H9 (cell line): ENCODE measurements at regions not wholly inside any gene's neighbourhood (a gene's known extent, or its start where the extent isn't known, plus 50 kb on each side); places are given as distances from the start of the nearest gene placed in this dataset.

Experiments
- DNase-seq: peaks from one replicate; pipeline ENCODE4 v3.0.0-alpha.2; 2017
- H2AFZ ChIP-seq: one replicate; pipeline ENCODE4 v1.6.1; 2013; ENCODE audit warnings: mild to moderate bottlenecking, low read length, control low read depth, moderate library complexity
- H2AK5ac ChIP-seq: 2 replicates; pipeline ENCODE4 v1.6.1; 2013; ENCODE audit warnings: low read length, control low read depth, mixed read lengths; ENCODE audit not compliant: insufficient read length
- H2BK120ac ChIP-seq: one replicate; pipeline ENCODE4 v1.6.1; 2013; ENCODE audit warnings: low read depth, mild to moderate bottlenecking, low read length, control low read depth, inconsistent platforms; ENCODE audit not compliant: poor library complexity, severe bottlenecking
- H2BK12ac ChIP-seq: 2 replicates; pipeline ENCODE4 v1.6.1; 2013; ENCODE audit warnings: low read length, control low read depth, mixed read lengths, low read depth; ENCODE audit not compliant: insufficient read length
- H2BK15ac ChIP-seq: 2 replicates; pipeline ENCODE4 v1.6.1; 2013; ENCODE audit warnings: low read depth, low read length, control low read depth
- H2BK20ac ChIP-seq: one replicate; pipeline ENCODE4 v1.6.1; 2013; ENCODE audit warnings: low read depth, mild to moderate bottlenecking, low read length, control low read depth, inconsistent platforms; ENCODE audit not compliant: poor library complexity, severe bottlenecking
- H2BK5ac ChIP-seq: 2 replicates; pipeline ENCODE4 v1.6.1; 2013; ENCODE audit warnings: low read length, control low read depth, mixed read lengths; ENCODE audit not compliant: insufficient read length
- H3K14ac ChIP-seq: 2 replicates; pipeline ENCODE4 v1.6.1; 2013; ENCODE audit warnings: low read length, control low read depth; ENCODE audit not compliant: insufficient read depth
- H3K18ac ChIP-seq: 2 replicates; pipeline ENCODE4 v1.6.1; 2013; ENCODE audit warnings: low read depth, mild to moderate bottlenecking, mixed read lengths, low read length, control low read depth; ENCODE audit not compliant: insufficient read length
- H3K23ac ChIP-seq: 2 replicates; pipeline ENCODE4 v1.6.1; 2013; ENCODE audit warnings: low read length, control low read depth, mixed read lengths, low read depth; ENCODE audit not compliant: insufficient read length
- H3K23me2 ChIP-seq: 2 replicates; pipeline ENCODE4 v1.6.1; 2013; ENCODE audit warnings: low read depth, mild to moderate bottlenecking, mixed read lengths, low read length, control low read depth; ENCODE audit not compliant: insufficient read length, poor library complexity, severe bottlenecking
- H3K27ac ChIP-seq: 2 replicates; pipeline ENCODE4 v1.5.1; 2013; ENCODE audit warnings: low read length, control low read depth, mixed read lengths, low read depth; ENCODE audit not compliant: insufficient read length
- H3K27me3 ChIP-seq: 2 replicates; pipeline ENCODE4 v1.6.1; 2013; ENCODE audit warnings: low read length, control low read depth, inconsistent platforms; ENCODE audit not compliant: insufficient read depth
- H3K4ac ChIP-seq: 2 replicates; pipeline ENCODE4 v1.6.1; 2013; ENCODE audit warnings: low read depth, mild to moderate bottlenecking, control low read depth, inconsistent platforms, low read length, moderate library complexity
- H3K4me1 ChIP-seq: 2 replicates; pipeline ENCODE4 v1.6.1; 2013; ENCODE audit warnings: low read length, control low read depth, inconsistent platforms; ENCODE audit not compliant: insufficient read depth
- H3K4me2 ChIP-seq: 2 replicates; pipeline ENCODE4 v1.6.1; 2013; ENCODE audit warnings: low read length, control low read depth, mixed read lengths; ENCODE audit not compliant: insufficient read length, insufficient read depth
- H3K56ac ChIP-seq: 2 replicates; pipeline ENCODE4 v1.6.1; 2013; ENCODE audit warnings: low read depth, mild to moderate bottlenecking, mixed read lengths, low read length, control low read depth; ENCODE audit not compliant: insufficient read length
- H3K79me1 ChIP-seq: 2 replicates; pipeline ENCODE4 v1.6.1; 2013; ENCODE audit warnings: low read depth, mild to moderate bottlenecking, moderate library complexity, low read length, control low read depth, inconsistent platforms; ENCODE audit not compliant: insufficient read depth, poor library complexity, severe bottlenecking
- H3K79me2 ChIP-seq: 2 replicates; pipeline ENCODE4 v1.6.1; 2013; ENCODE audit warnings: low read length, control low read depth, inconsistent platforms; ENCODE audit not compliant: insufficient read depth
- H3K9ac ChIP-seq: 2 replicates; pipeline ENCODE4 v1.6.1; 2013; ENCODE audit warnings: low read length, control low read depth, mixed read lengths; ENCODE audit not compliant: insufficient read length; ENCODE audit errors: extremely low read depth
- H3K9me3 ChIP-seq: one replicate; pipeline ENCODE4 v1.6.1; 2013; ENCODE audit warnings: low read depth, low read length, inconsistent platforms; ENCODE audit not compliant: control insufficient read depth
- H3T11ph ChIP-seq: one replicate; pipeline ENCODE4 v1.6.1; 2013; ENCODE audit warnings: mild to moderate bottlenecking, low read length, control low read depth, inconsistent platforms
- H4K20me1 ChIP-seq: one replicate; pipeline ENCODE4 v1.6.1; 2013; ENCODE audit not compliant: control insufficient read depth, insufficient read length, insufficient read depth
- H4K5ac ChIP-seq: 2 replicates; pipeline ENCODE4 v1.6.1; 2013; ENCODE audit warnings: low read depth, mild to moderate bottlenecking, mixed read lengths, low read length, control low read depth; ENCODE audit not compliant: insufficient read length
- H4K8ac ChIP-seq: replicated peaks from 2 replicates; pipeline ENCODE4 v1.6.1; 2013; ENCODE audit warnings: low read length, control low read depth, mixed read lengths, low read depth; ENCODE audit not compliant: insufficient read length
- H4K91ac ChIP-seq: 2 replicates; pipeline ENCODE4 v1.6.1; 2013; ENCODE audit warnings: low read depth, mild to moderate bottlenecking, moderate library complexity, mixed read lengths, low read length, control low read depth; ENCODE audit not compliant: insufficient read length
- H3K27ac Mint-ChIP-seq, 3 experiments: 2 replicates in 2 of 3; 3 replicates in 1 of 3; pipeline ENCODE4 v1.8.0; 2020 to 2021; ENCODE audit warnings: mixed read lengths in 3 of 3, mild to moderate bottlenecking in 1 of 3, moderate library complexity in 1 of 3
- H3K27me3 Mint-ChIP-seq: 2 replicates; pipeline ENCODE4 v1.8.0; 2021; ENCODE audit warnings: low read depth, mild to moderate bottlenecking, moderate library complexity, mixed read lengths
- H3K36me3 Mint-ChIP-seq, 3 experiments: 2 replicates in 2 of 3; 3 replicates in 1 of 3; pipeline ENCODE4 v1.8.0; 2020 to 2021; ENCODE audit warnings: low read depth in 3 of 3, mixed read lengths in 3 of 3; ENCODE audit not compliant: insufficient read depth in 1 of 3
- H3K4me1 Mint-ChIP-seq, 2 experiments: 2 replicates each; pipeline ENCODE4 v1.8.0; 2020; ENCODE audit warnings: mixed read lengths in 2 of 2
- H3K4me3 Mint-ChIP-seq, 2 experiments: 2 replicates in 1 of 2; 3 replicates in 1 of 2; pipeline ENCODE4 v1.8.0; 2020 to 2021; ENCODE audit warnings: mild to moderate bottlenecking in 2 of 2, mixed read lengths in 2 of 2, moderate library complexity in 1 of 2
- H3K9me3 Mint-ChIP-seq, 2 experiments: 2 replicates in 1 of 2; 3 replicates in 1 of 2; pipeline ENCODE4 v1.8.0; 2020; ENCODE audit warnings: mild to moderate bottlenecking in 2 of 2, mixed read lengths in 2 of 2, moderate library complexity in 1 of 2
- CTCF ChIP-seq: fragments of 200-600 bp; sonication (generic); conservative IDR thresholded peaks from 3 replicates; pipeline ENCODE4 v1.8.0; 2021; ENCODE audit warnings: antibody characterized with exemption, mild to moderate bottlenecking
- WGBS: extraction: QIAGEN DNeasy Blood & Tissue Kit; methylation state at CpG from one replicate; pipeline ENCODE4 v1.1.7; 2013; ENCODE audit warnings: missing lambda C conversion rate, low lambda C conversion rate, mixed read lengths; ENCODE audit not compliant: insufficient read length; ENCODE audit errors: extremely low coverage; 5-methylcytosine and 5-hydroxymethylcytosine counted together

- no peak overlapping the region for H3K27ac ChIP-seq
- no peak overlapping the region for H3T11ph ChIP-seq
- H3K4ac ChIP-seq: no peak overlapping the region
- no peak overlapping the region for H2AK5ac ChIP-seq
- no peaks in the 10 kb centered on the region for H3K23me2 ChIP-seq
- H2BK15ac ChIP-seq: no peak overlapping the region
- no CpG with 5 or more reads among the region's 4 CpGs for whole genome bisulfite sequencing
- no peak overlapping the region for H2BK5ac ChIP-seq
- H3K79me2 ChIP-seq: no peaks in the 10 kb centered on the region
- no peak overlapping the region for H2BK12ac ChIP-seq
- no peak overlapping the region for H4K5ac ChIP-seq
- H3K4me2 ChIP-seq: no peak overlapping the region
- Mint-ChIP-seq H3K4me3 (no peak overlapping the region), H3K27me3 (0 out of 2 replicates have a peak, but pooled peaks cover 1% of the 10 kb centered on the region), H3K36me3 (no peaks in the 10 kb centered on the region), H3K27ac (no peak overlapping the region), H3K4me1 (peaks cover 20 to 24% of the 10 kb centered on the region in 2 experiments), H3K9me3 (no peaks in the 10 kb centered on the region)
- H3K79me1 ChIP-seq: no peaks in the 10 kb centered on the region
- no peak overlapping the region for H2BK20ac ChIP-seq
- no peaks in the 10 kb centered on the region for H3K27me3 ChIP-seq
- no peaks in the 10 kb centered on the region for H4K20me1 ChIP-seq
- H3K9ac ChIP-seq: no peak overlapping the region
- no peak overlapping the region for H2AFZ ChIP-seq
- DNase-seq: no peak
- no peak overlapping the region for H3K14ac ChIP-seq
- no peak overlapping the region for H4K8ac ChIP-seq
- no peak overlapping the region for H4K91ac ChIP-seq
- H2BK120ac ChIP-seq: no peak overlapping the region
- no peak overlapping the region for H3K56ac ChIP-seq
- H3K4me1 ChIP-seq: no peaks in the 10 kb centered on the region
- H3K9me3 ChIP-seq: no peaks in the 10 kb centered on the region
- no peak overlapping the region for H3K18ac ChIP-seq
- TF ChIP-seq CTCF: no peak
- no peak overlapping the region for H3K23ac ChIP-seq
These were observed 257.0 kb upstream of the MINDY3 start for GRCh38 chr10:16117305-16117695.
